NCI-H82 treated with DMSO at 0.1 percent for 48 hours (cell line): ENCODE measurements at regions not wholly inside any gene's neighbourhood (a gene's known extent, or its start where the extent isn't known, plus 50 kb on each side); places are given as distances from the start of the nearest gene placed in this dataset.
"Not testable (repeated sequence)": the region's sequence is repeated elsewhere in the genome, so short reads cannot be mapped to it uniquely, and the experiment has no call there.

ENCODE experiments used
- DNase-seq: peaks from one replicate; lab custom pipeline; 2025; ENCODE audit not compliant: unreplicated experiment; lab: John Stamatoyannopoulos, UW

- no peak for DNase-seq
These were observed 157.2 kb upstream of the MYRIP start for GRCh38 chr3:39651993-39652739.

GRCh38 chr3:39655718-39656117 is 153.7 kb upstream of the MYRIP start:
- DNase-seq: not testable (repeated sequence)

- no peak for DNase-seq
These were observed 152.3 kb upstream of the MYRIP start for GRCh38 chr3:39657075-39657474.

GRCh38 chr3:39657775-39658174 is 151.6 kb upstream of the MYRIP start:
- no peak for DNase-seq

- DNase-seq: no peak
These were observed 144.5 kb upstream of the MYRIP start for GRCh38 chr3:39664931-39665330.

- no peak for DNase-seq
These were observed 144.0 kb upstream of the MYRIP start for GRCh38 chr3:39665441-39665840.

- DNase-seq: no peak
These were observed 141.0 kb upstream of the MYRIP start for GRCh38 chr3:39668420-39668819.

GRCh38 chr3:39671116-39671515 is 138.3 kb upstream of the MYRIP start:
- no peak for DNase-seq

GRCh38 chr3:39671600-39671999 is 137.8 kb upstream of the MYRIP start:
- no peak for DNase-seq

- no peak for DNase-seq
These were observed 104.0 kb upstream of the MYRIP start for GRCh38 chr3:39705351-39705900.

- peak; percentile 0 for DNase-seq
These were observed 102.0 kb upstream of the MYRIP start for GRCh38 chr3:39707314-39707909.

GRCh38 chr3:39712413-39713048 is 96.9 kb upstream of the MYRIP start:
- no peak for DNase-seq

- not testable (repeated sequence) for DNase-seq
These were observed 96.1 kb upstream of the MYRIP start for GRCh38 chr3:39713341-39713740.

GRCh38 chr3:39716849-39717248 is 92.6 kb upstream of the MYRIP start:
- DNase-seq: no peak

- DNase-seq: no peak
These were observed 90.5 kb upstream of the MYRIP start for GRCh38 chr3:39718674-39719595.

- DNase-seq: no peak
These were observed 88.3 kb upstream of the MYRIP start for GRCh38 chr3:39721076-39721475.

- DNase-seq: no peak
These were observed 85.1 kb upstream of the MYRIP start for GRCh38 chr3:39724233-39724846.

- DNase-seq: no peak
These were observed 84.1 kb upstream of the MYRIP start for GRCh38 chr3:39725321-39725720.

GRCh38 chr3:39727415-39727814 is 82.0 kb upstream of the MYRIP start:
- DNase-seq: no peak

GRCh38 chr3:39733804-39734203 is 75.6 kb upstream of the MYRIP start:
- no peak for DNase-seq

GRCh38 chr3:39739658-39740057 is 69.8 kb upstream of the MYRIP start:
- not testable (repeated sequence) for DNase-seq
